ENCODE measurements at regions not wholly inside any gene's neighbourhood (a gene's known extent, or its start where the extent isn't known, plus 50 kb on each side); places are given as distances from the start of the nearest gene placed in this dataset.

DNA sequence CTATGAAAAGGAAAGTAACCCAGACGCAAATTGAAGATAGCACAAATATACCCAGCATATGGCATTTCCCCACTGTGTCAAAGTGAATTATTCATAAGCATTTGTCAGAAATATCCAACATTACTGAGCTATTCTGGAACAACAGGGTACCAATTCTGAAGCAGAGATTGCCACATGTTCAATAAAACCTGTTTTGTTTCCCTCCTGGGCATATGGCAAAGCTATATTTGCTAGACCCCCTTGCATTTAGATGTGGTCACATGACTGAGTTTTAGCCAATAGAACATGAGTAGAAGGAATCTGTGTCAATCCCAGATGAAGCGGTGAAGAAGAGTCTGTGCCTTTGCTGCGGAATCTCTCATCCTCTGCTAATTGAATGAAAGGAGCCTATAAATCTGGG lies 296.4 kb upstream of the DLGAP1 start:
- Histone ChIP-seq H3K4me3 (ENCODE audit: low read depth, low read length, poor library complexity, severe bottlenecking) (no peak overlapping the region), H3K27ac (ENCODE audit: low read depth, low read length, poor library complexity, severe bottlenecking) (no peak overlapping the region)

DNA sequence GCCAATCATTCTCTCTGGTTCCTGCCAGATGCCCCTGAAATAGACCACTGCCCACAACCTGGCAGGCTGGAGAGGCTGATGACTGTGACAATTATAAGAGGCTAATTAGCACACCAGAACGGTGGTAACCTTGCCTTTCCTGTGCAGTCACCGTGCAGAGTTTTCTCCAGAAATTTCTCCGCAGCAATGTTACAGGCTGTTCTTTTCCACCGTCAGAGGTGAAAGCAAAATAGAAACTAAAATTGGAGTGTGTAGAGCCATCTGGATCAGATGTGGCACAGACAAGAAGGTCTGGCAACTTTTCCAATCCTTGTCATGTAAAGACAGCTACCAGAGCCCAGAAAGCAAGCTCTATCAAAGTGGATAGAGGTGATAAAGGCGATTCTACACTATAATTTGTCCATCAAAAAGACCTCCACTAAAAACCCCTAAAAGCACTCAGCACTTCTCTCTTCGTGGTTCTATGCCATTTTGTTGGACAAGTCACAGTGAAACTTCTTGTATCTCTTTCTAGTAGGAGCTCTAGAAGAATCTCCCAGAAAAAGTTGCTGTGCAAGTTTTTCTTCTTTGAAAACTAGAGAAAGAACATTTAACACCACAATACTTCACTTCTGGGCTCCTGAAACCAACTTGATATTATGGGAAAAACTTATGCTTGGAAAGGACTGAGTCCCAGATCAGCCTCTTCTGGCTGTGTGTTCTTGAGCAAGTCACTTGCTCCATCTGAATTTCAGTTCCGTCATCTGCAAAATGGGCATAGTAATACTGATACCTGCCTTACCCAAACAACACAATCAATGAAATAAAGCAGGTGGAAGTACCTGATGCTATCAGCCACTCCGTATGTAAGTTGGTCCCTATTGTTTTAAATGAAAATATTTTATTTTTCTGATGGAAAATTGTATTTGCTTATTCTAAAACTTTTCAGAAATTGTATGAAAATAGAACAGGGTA lies 295.6 kb upstream of the DLGAP1 start:
- Histone ChIP-seq H2AFZ (ENCODE audit: low read length) (no peak overlapping the region), H3K27me3 (ENCODE audit: insufficient read depth, low read length) (no peaks in the 10 kb centered on the region), H3K4me1 (ENCODE audit: insufficient read depth, low read length, severe bottlenecking) (no peaks in the 10 kb centered on the region), H3K27ac (ENCODE audit: low read depth, low read length, poor library complexity, severe bottlenecking) (no peak overlapping the region), H3K9me3 (ENCODE audit: low read length) (no peaks in the 10 kb centered on the region), H3F3A (ENCODE audit: insufficient read depth, low read length) (no peaks in the 10 kb centered on the region), H3K4me3 (ENCODE audit: low read depth, low read length, poor library complexity, severe bottlenecking) (no peak overlapping the region), H3K9ac (ENCODE audit: low read length) (no peak overlapping the region), H3K36me3 (ENCODE audit: insufficient read depth, low read length) (no peaks in the 10 kb centered on the region), H3K9me2 (ENCODE audit: low read depth, low read length) (no peaks in the 10 kb centered on the region), H4K20me1 (ENCODE audit: insufficient read depth, low read length) (no peaks in the 10 kb centered on the region), H3K4me2 (ENCODE audit: low read length) (no peak overlapping the region), H3K79me2 (ENCODE audit: insufficient read depth, low read length) (no peaks in the 10 kb centered on the region)
- TF ChIP-seq, protein P1, sequence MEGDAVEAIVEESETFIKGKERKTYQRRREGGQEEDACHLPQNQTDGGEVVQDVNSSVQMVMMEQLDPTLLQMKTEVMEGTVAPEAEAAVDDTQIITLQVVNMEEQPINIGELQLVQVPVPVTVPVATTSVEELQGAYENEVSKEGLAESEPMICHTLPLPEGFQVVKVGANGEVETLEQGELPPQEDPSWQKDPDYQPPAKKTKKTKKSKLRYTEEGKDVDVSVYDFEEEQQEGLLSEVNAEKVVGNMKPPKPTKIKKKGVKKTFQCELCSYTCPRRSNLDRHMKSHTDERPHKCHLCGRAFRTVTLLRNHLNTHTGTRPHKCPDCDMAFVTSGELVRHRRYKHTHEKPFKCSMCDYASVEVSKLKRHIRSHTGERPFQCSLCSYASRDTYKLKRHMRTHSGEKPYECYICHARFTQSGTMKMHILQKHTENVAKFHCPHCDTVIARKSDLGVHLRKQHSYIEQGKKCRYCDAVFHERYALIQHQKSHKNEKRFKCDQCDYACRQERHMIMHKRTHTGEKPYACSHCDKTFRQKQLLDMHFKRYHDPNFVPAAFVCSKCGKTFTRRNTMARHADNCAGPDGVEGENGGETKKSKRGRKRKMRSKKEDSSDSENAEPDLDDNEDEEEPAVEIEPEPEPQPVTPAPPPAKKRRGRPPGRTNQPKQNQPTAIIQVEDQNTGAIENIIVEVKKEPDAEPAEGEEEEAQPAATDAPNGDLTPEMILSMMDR (IDR thresholded peaks at IDR 0.05; ENCODE audit: low read length) = no peak
- TF ChIP-seq EZH2 (IDR thresholded peaks at IDR 0.05; ENCODE audit: borderline replicate concordance, low read length) = no peak

More for the DNA sequence above, 296.4 kb upstream of the DLGAP1 start:
- Histone ChIP-seq H4K20me1 (ENCODE audit: insufficient read depth, low read length) (no peaks in the 10 kb centered on the region), H3K27me3 (ENCODE audit: insufficient read depth, low read length) (no peaks in the 10 kb centered on the region), H3K79me2 (ENCODE audit: insufficient read depth, low read length) (no peaks in the 10 kb centered on the region), H3K9me3 (ENCODE audit: low read length) (no peaks in the 10 kb centered on the region), H3K9ac (ENCODE audit: low read length) (no peak overlapping the region), H2AFZ (ENCODE audit: low read length) (no peak overlapping the region), H3K9me2 (ENCODE audit: low read depth, low read length) (no peaks in the 10 kb centered on the region), H3K36me3 (ENCODE audit: insufficient read depth, low read length) (no peaks in the 10 kb centered on the region), H3F3A (ENCODE audit: insufficient read depth, low read length) (no peaks in the 10 kb centered on the region), H3K4me2 (ENCODE audit: low read length) (no peak overlapping the region), H3K4me1 (ENCODE audit: insufficient read depth, low read length, severe bottlenecking) (no peaks in the 10 kb centered on the region)
- TF ChIP-seq EZH2 (IDR thresholded peaks at IDR 0.05; ENCODE audit: borderline replicate concordance, low read length) = no peak
- TF ChIP-seq, protein P1 (IDR thresholded peaks at IDR 0.05; ENCODE audit: low read length) = no peak

DNA sequence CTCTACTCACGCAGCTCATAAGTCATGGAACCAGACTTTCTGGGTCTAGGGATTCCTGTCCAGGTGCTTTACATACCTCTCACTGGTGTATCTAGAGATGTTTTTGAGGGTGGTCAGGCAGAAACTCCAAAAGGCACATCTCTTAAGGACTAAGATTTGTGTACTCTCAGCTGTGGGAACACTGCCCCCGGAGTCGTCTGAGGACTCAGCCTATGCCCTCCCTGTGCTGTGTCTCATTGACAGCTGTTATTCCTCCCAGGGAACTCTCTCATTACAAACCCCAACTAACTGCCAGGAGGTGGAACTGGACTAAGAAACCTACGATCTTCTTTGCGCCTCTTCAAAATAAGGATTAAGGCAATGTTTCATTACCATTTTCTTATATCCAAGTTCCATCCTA lies 293.9 kb upstream of the DLGAP1 start:
- Histone ChIP-seq H3K36me3 (ENCODE audit: insufficient read depth, low read length) (no peaks in the 10 kb centered on the region), H3K4me3 (ENCODE audit: low read depth, low read length, poor library complexity, severe bottlenecking) (no peak overlapping the region), H4K20me1 (ENCODE audit: insufficient read depth, low read length) (no peaks in the 10 kb centered on the region), H3K4me2 (ENCODE audit: low read length) (no peak overlapping the region), H3K9me2 (ENCODE audit: low read depth, low read length) (no peaks in the 10 kb centered on the region), H3K9me3 (ENCODE audit: low read length) (no peaks in the 10 kb centered on the region), H3K79me2 (ENCODE audit: insufficient read depth, low read length) (no peaks in the 10 kb centered on the region), H3K4me1 (ENCODE audit: insufficient read depth, low read length, severe bottlenecking) (no peaks in the 10 kb centered on the region), H3K27me3 (ENCODE audit: insufficient read depth, low read length) (no peaks in the 10 kb centered on the region), H2AFZ (ENCODE audit: low read length) (no peak overlapping the region), H3F3A (ENCODE audit: insufficient read depth, low read length) (no peaks in the 10 kb centered on the region), H3K9ac (ENCODE audit: low read length) (no peak overlapping the region), H3K27ac (ENCODE audit: low read depth, low read length, poor library complexity, severe bottlenecking) (no peak overlapping the region)
- TF ChIP-seq, protein P1 (IDR thresholded peaks at IDR 0.05; ENCODE audit: low read length) = no peak
- TF ChIP-seq EZH2 (IDR thresholded peaks at IDR 0.05; ENCODE audit: borderline replicate concordance, low read length) = no peak
